ENCODE measurements at regions not wholly inside any gene's neighbourhood (a gene's known extent, or its start where the extent isn't known, plus 50 kb on each side); places are given as distances from the start of the nearest gene placed in this dataset.

DNA sequence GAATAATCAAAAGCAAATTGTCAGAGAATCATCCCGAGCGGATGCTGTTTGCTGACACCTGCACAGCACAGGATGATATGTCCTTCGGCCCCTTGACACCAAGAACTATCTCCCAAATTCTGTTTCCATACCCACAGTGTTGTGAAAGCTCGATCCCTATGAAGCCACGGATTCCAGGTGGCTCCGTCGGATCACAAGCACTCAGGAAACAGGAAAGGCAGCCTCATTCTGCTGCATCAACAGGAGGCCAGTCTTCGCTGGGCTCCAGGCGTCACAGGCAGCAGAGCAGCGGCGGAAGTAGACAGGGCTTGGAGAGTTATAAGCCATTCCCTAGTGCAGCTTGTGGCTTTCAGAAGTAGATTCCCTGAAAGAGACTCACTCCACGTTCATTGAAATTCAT is 342.3 kb downstream of the C6orf118 start:
- Histone ChIP-seq H3K27me3 (ENCODE audit: insufficient read depth, low read length) (no peaks in the 10 kb centered on the region), H4K8ac (replicated peaks; ENCODE audit: insufficient read length, low read depth, low read length) (no peak overlapping the region), H4K20me1 (ENCODE audit: control insufficient read depth, insufficient read depth, insufficient read length) (no peaks in the 10 kb centered on the region), H3K9ac (ENCODE audit: extremely low read depth, insufficient read length, low read length) (no peak overlapping the region), H4K91ac (ENCODE audit: insufficient read length, low read depth, low read length) (no peak overlapping the region), H3K4me2 (ENCODE audit: insufficient read depth, insufficient read length, low read length) (no peak overlapping the region), H2BK12ac (ENCODE audit: insufficient read length, low read depth, low read length) (no peak overlapping the region), H3K18ac (ENCODE audit: insufficient read length, low read depth, low read length) (no peak overlapping the region), H2BK20ac (ENCODE audit: low read depth, low read length, poor library complexity, severe bottlenecking) (no peak overlapping the region), H3K79me1 (ENCODE audit: insufficient read depth, low read depth, low read length, poor library complexity, severe bottlenecking) (no peaks in the 10 kb centered on the region), H2BK120ac (ENCODE audit: low read depth, low read length, poor library complexity, severe bottlenecking) (no peak overlapping the region), H3K4ac (ENCODE audit: low read depth, low read length) (no peak overlapping the region), H3K14ac (ENCODE audit: insufficient read depth, low read length) (no peak overlapping the region), H3K23ac (ENCODE audit: insufficient read length, low read depth, low read length) (no peak overlapping the region), H3T11ph (ENCODE audit: low read length) (no peak overlapping the region), H3K4me1 (ENCODE audit: insufficient read depth, low read length) (peaks cover 2% of the 10 kb centered on the region; the same call in 1 of the 2 replicates), H2AK5ac (ENCODE audit: insufficient read length, low read length) (no peak overlapping the region), H3K23me2 (ENCODE audit: insufficient read length, low read depth, low read length, poor library complexity, severe bottlenecking) (no peaks in the 10 kb centered on the region), H3K9me3 (ENCODE audit: control insufficient read depth, low read depth, low read length) (no peaks in the 10 kb centered on the region), H3K27ac (ENCODE audit: insufficient read length, low read depth, low read length) (no peak overlapping the region), H2AFZ (ENCODE audit: low read length) (no peak overlapping the region), H2BK15ac (ENCODE audit: low read depth, low read length) (no peak overlapping the region), H4K5ac (ENCODE audit: insufficient read length, low read depth, low read length) (no peak overlapping the region), H3K79me2 (ENCODE audit: insufficient read depth, low read length) (no peaks in the 10 kb centered on the region), H3K56ac (ENCODE audit: insufficient read length, low read depth, low read length) (no peak overlapping the region), H2BK5ac (ENCODE audit: insufficient read length, low read length) (no peak overlapping the region)
- TF ChIP-seq, protein P1, sequence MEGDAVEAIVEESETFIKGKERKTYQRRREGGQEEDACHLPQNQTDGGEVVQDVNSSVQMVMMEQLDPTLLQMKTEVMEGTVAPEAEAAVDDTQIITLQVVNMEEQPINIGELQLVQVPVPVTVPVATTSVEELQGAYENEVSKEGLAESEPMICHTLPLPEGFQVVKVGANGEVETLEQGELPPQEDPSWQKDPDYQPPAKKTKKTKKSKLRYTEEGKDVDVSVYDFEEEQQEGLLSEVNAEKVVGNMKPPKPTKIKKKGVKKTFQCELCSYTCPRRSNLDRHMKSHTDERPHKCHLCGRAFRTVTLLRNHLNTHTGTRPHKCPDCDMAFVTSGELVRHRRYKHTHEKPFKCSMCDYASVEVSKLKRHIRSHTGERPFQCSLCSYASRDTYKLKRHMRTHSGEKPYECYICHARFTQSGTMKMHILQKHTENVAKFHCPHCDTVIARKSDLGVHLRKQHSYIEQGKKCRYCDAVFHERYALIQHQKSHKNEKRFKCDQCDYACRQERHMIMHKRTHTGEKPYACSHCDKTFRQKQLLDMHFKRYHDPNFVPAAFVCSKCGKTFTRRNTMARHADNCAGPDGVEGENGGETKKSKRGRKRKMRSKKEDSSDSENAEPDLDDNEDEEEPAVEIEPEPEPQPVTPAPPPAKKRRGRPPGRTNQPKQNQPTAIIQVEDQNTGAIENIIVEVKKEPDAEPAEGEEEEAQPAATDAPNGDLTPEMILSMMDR (conservative IDR thresholded peaks at IDR 0.05) = no peak
- Mint-ChIP-seq H3K27ac (peak overlapping the region in 1 of 3 experiments; percentile 52; a peak in 2 of 7 replicates), H3K4me3 (no peak overlapping the region), H3K9me3 (peaks cover 0 to 4% of the 10 kb centered on the region in 2 experiments; a peak in 2 of 5 replicates), H3K27me3 (ENCODE audit: low read depth) (no peaks in the 10 kb centered on the region), H3K4me1 (peaks cover 14 to 22% of the 10 kb centered on the region in 2 experiments), H3K36me3 (ENCODE audit: insufficient read depth in 1 of 3, low read depth in 3 of 3) (no peaks in the 10 kb centered on the region; a peak in 1 of 7 replicates)
- DNase-seq = peak; percentile 42
- WGBS (ENCODE audit: extremely low coverage, insufficient read length, low lambda C conversion rate) = no CpG with 5 or more reads among the region's 12 CpGs

Data from H9 (cell line).